A549 (cell line): ENCODE measurements at regions not wholly inside any gene's neighbourhood (a gene's known extent, or its start where the extent isn't known, plus 50 kb on each side); places are given as distances from the start of the nearest gene placed in this dataset.

Experiments
- ATAC-seq, 2 experiments: fragments of 200-7000 bp in 1 of 2; fragments of >200 bp in 1 of 2; cut with Nextera tagmentation in 1 of 2; cut with Tn5 transposase in 1 of 2; 3 replicates each; pipeline versions ENCODE4 v1.8.0 to v1.9.1; 2018 to 2020; ENCODE audit warnings: mild to moderate bottlenecking in 1 of 2, moderate library complexity in 1 of 2
- CTCF ChIA-PET: fragments of 300-600 bp; sonication (Branson Sonifier 250); formaldehyde crosslinking; extraction: SDS; loops from one replicate; lab custom pipeline; 2021; ENCODE audit warnings: antibody characterized with exemption, inconsistent platforms; lab: Yijun Ruan, JAX
- POLR2A ChIA-PET: fragments of 350-600 bp; formaldehyde crosslinking; extraction: SDS; loops from one replicate; lab custom pipeline; 2021; ENCODE audit warnings: antibody characterized with exemption, inconsistent platforms; lab: Yijun Ruan, JAX
- DNase-seq, 2 experiments: peaks; one replicate each; pipeline versions ENCODE4 v3.0.0 to v3.0.0-alpha.2; 2011 to 2016; ENCODE audit warnings: low read depth in 1 of 2, low spot score in 1 of 2
- FAIRE-seq: peaks from 2 replicates; lab custom pipeline; 2011; peaks lifted over from hg19 to GRCh38; lab: Jason Lieb, UNC
- H3K27ac ChIP-seq, 2 experiments: fragments of >200 bp; sonication (Bioruptor Twin); formaldehyde crosslinking; 3 replicates each; pipeline ENCODE4 v1.5.1; 2016 to 2017
- H3K4me1 ChIP-seq: fragments of >200 bp; sonication (Bioruptor Twin); formaldehyde crosslinking; 3 replicates; pipeline ENCODE4 v1.6.1; 2016
- H3K4me2 ChIP-seq: fragments of >200 bp; sonication (Bioruptor Twin); formaldehyde crosslinking; 3 replicates; pipeline ENCODE4 v1.6.1; 2016
- H3K4me3 ChIP-seq: fragments of >200 bp; sonication (Bioruptor Twin); formaldehyde crosslinking; 3 replicates; pipeline ENCODE4 v1.5.1; 2016
- H3K9me3 ChIP-seq: fragments of >200 bp; sonication (Bioruptor Twin); formaldehyde crosslinking; 3 replicates; pipeline ENCODE4 v1.6.1; 2016
- ATOH8 ChIP-seq: fragments of 250-450 bp; sonication (Bioruptor Pico); IDR thresholded peaks from 2 replicates; pipeline ENCODE4 v1.5.0; 2020; ENCODE audit warnings: low read depth, mild to moderate bottlenecking, moderate library complexity
- BHLHE40 ChIP-seq: IDR thresholded peaks from 2 replicates; pipeline ENCODE4 v1.6.1; 2012; ENCODE audit warnings: low read depth, low read length, inconsistent platforms
- CBX8 ChIP-seq: fragments of 200-600 bp; sonication (generic); IDR thresholded peaks from 2 replicates; pipeline ENCODE4 v1.6.1; 2016
- CHD2 ChIP-seq: fragments of 150-350 bp; IDR thresholded peaks from 2 replicates; pipeline ENCODE4 v1.6.1; 2014; ENCODE audit warnings: low read length; ENCODE audit not compliant: partially characterized antibody
- CHD4 ChIP-seq: fragments of 200-600 bp; sonication (generic); IDR thresholded peaks from 2 replicates; pipeline ENCODE4 v1.6.1; 2016; ENCODE audit warnings: antibody characterized with exemption, mild to moderate bottlenecking, borderline replicate concordance
- CTCF ChIP-seq: fragments of >200 bp; sonication (Bioruptor Twin); formaldehyde crosslinking; IDR thresholded peaks from 3 replicates; pipeline ENCODE4 v1.5.1; 2016
- GATA3 ChIP-seq: IDR thresholded peaks from 2 replicates; pipeline ENCODE4 v1.6.1; 2012; ENCODE audit warnings: borderline replicate concordance
- HMGXB4 ChIP-seq: fragments of 250-450 bp; sonication (Bioruptor Pico); IDR thresholded peaks from 2 replicates; pipeline ENCODE4 v1.5.0; 2021; ENCODE audit warnings: mild to moderate bottlenecking, moderate library complexity, borderline replicate concordance
- HOXA7 ChIP-seq: fragments of 250-450 bp; sonication (Bioruptor Pico); IDR thresholded peaks from 2 replicates; pipeline ENCODE4 v1.5.0; 2020; ENCODE audit warnings: mild to moderate bottlenecking, moderate library complexity
- NR3C1 ChIP-seq: fragments of >200 bp; sonication (Bioruptor Twin); formaldehyde crosslinking; IDR thresholded peaks from 3 replicates; pipeline ENCODE4 v1.6.1; 2017
- RFX5 ChIP-seq: fragments of 450-650 bp; IDR thresholded peaks from 2 replicates; pipeline ENCODE4 v1.7.1; 2014; ENCODE audit warnings: antibody characterized with exemption, mild to moderate bottlenecking, moderate library complexity
- SREBF2 ChIP-seq: fragments of 450-650 bp; IDR thresholded peaks from 2 replicates; pipeline ENCODE4 v1.6.1; 2014; ENCODE audit warnings: mild to moderate bottlenecking, moderate library complexity
- TP53 ChIP-seq: fragments of 250-450 bp; sonication (Bioruptor Pico); IDR thresholded peaks from 2 replicates; pipeline ENCODE4 v1.5.0; 2021; ENCODE audit warnings: mild to moderate bottlenecking, moderate library complexity
- ZFP36 ChIP-seq: fragments of 450-650 bp; IDR thresholded peaks from 2 replicates; pipeline ENCODE4 v1.6.1; 2014; ENCODE audit warnings: borderline replicate concordance; ENCODE audit not compliant: partially characterized antibody
- WGBS: methylation state at CpG from one replicate; pipeline ENCODE4 v1.1.6; 2017; ENCODE audit errors: missing lambda C conversion rate; 5-methylcytosine and 5-hydroxymethylcytosine counted together
- TF ChIP-seq, protein P1 (sequence below): fragments of 150-350 bp; IDR thresholded peaks from 2 replicates; pipeline ENCODE4 v1.6.1; 2014; ENCODE audit warnings: low read depth, mild to moderate bottlenecking, low read length

DNA sequence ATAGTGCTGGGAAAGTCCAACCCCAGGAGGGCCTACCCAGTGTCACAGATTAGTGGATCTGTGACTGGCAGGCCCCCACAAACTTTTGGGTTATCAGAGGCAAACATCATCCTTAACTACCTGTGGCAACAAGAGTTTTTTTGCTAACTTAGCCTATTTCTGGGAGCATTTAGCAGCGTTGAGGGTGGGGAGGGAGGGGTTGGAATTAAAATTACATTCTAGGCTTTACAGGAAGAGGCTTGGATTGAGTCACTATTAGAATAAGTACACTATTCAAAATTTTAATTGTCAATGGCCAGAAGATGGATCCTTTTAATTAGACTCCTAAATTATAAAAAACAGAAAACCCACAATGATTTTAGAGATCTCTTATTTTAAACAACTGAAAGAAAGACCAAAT lies 267.9 kb upstream of the NPSR1 start:
- FAIRE-seq, result no peak
- TF ChIP-seq CBX8 (no peak), TP53 (CRISPR knock-in tag) (no peak), ZFP36 (no peak), HMGXB4 (CRISPR knock-in tag) (no peak), RFX5 (no peak), HOXA7 (no peak), CHD2 (no peak)
- WGBS, result 27% methylated on average over 1 of the region's 1 CpG
- H3K4me1 ChIP-seq, result no peaks in the 10 kb centered on the region
- POLR2A ChIA-PET, result no interaction called here
- no peak overlapping the region for H3K27ac ChIP-seq
- no peak overlapping the region for H3K4me3 ChIP-seq
- CTCF ChIA-PET, result interaction anchor here (0.9 kb wide), 1 partner anchor 11 kb away, joined by 3 read pairs; no protein-coding TSS in a partner anchor
- H3K9me3 ChIP-seq, result no peaks in the 10 kb centered on the region
- no peak overlapping the region for H3K4me2 ChIP-seq
- no peak for ATAC-seq
- DNase-seq, result no peak

GRCh38 chr7:34392972-34393371 lies 265.0 kb upstream of the NPSR1 start:
- POLR2A ChIA-PET, result no interaction called here

More at GRCh38 chr7:34392972-34393371, 265.0 kb upstream of the NPSR1 start:
- Histone ChIP-seq H3K27ac (no peak overlapping the region), H3K4me1 (no peaks in the 10 kb centered on the region), H3K4me3 (no peak overlapping the region), H3K9me3 (no peaks in the 10 kb centered on the region), H3K4me2 (no peak overlapping the region)
- CTCF ChIA-PET, result no interaction called here
- TF ChIP-seq CHD4 (no peak), SREBF2 (no peak), NR3C1 (no peak), GATA3 (no peak), ATOH8 (CRISPR knock-in tag) (no peak), BHLHE40 (no peak), CTCF (no peak), HMGXB4 (CRISPR knock-in tag) (no peak)
- TF ChIP-seq, protein P1, sequence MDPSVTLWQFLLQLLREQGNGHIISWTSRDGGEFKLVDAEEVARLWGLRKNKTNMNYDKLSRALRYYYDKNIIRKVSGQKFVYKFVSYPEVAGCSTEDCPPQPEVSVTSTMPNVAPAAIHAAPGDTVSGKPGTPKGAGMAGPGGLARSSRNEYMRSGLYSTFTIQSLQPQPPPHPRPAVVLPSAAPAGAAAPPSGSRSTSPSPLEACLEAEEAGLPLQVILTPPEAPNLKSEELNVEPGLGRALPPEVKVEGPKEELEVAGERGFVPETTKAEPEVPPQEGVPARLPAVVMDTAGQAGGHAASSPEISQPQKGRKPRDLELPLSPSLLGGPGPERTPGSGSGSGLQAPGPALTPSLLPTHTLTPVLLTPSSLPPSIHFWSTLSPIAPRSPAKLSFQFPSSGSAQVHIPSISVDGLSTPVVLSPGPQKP, result no peak
- no peak for ATAC-seq
- DNase-seq, result no peak
- no peak for FAIRE-seq
